AG04449 (cell line): ENCODE measurements at regions not wholly inside any gene's neighbourhood (a gene's known extent, or its start where the extent isn't known, plus 50 kb on each side); places are given as distances from the start of the nearest gene placed in this dataset.
"Not testable (repeated sequence)": the region's sequence is repeated elsewhere in the genome, so short reads cannot be mapped to it uniquely, and the experiment has no call there.

ENCODE experiments used
- CTCF ChIA-PET: fragments of 350-600 bp; formaldehyde crosslinking; extraction: SDS; loops from one replicate; lab custom pipeline; 2021; ENCODE audit warnings: antibody characterized with exemption; lab: Yijun Ruan, JAX
- POLR2A ChIA-PET: fragments of 400-600, 350-600 bp; formaldehyde crosslinking; extraction: SDS; loops from one replicate; lab custom pipeline; 2020; ENCODE audit warnings: antibody characterized with exemption, inconsistent platforms; lab: Yijun Ruan, JAX
- DNase-seq: peaks from one replicate; pipeline ENCODE4 v3.0.0-alpha.2; 2010; ENCODE audit warnings: low read depth, low spot score
- H3K4me3 ChIP-seq: 2 replicates; pipeline ENCODE4 v1.5.1; 2011; ENCODE audit warnings: low read depth, mild to moderate bottlenecking, control low read depth, low read length
- CTCF ChIP-seq: IDR thresholded peaks from one replicate; pipeline ENCODE4 v1.5.1; 2011; ENCODE audit warnings: mild to moderate bottlenecking, moderate library complexity, low read length, control low read depth, inconsistent platforms; ENCODE audit not compliant: insufficient read depth; ENCODE audit errors: missing control alignments

GRCh38 chr10:33035411-33035810, 77.4 kb upstream of the ITGB1 start:
- DNase-seq: no peak
- no peak for TF ChIP-seq CTCF
- no peak overlapping the region for H3K4me3 ChIP-seq
- CTCF ChIA-PET: interaction anchor here (1.0 kb wide), 1 partner anchor 158 kb away, joined by 3 read pairs; no protein-coding TSS in a partner anchor
- POLR2A ChIA-PET: no interaction called here

GRCh38 chr10:33034931-33035330, 76.9 kb upstream of the ITGB1 start:
- H3K4me3 ChIP-seq: no peak overlapping the region
- ChIA-PET POLR2A (no interaction called here), CTCF (interaction anchor here (1.0 kb wide), 1 partner anchor 159 kb away, joined by 3 read pairs; no protein-coding TSS in a partner anchor)
- no peak for TF ChIP-seq CTCF
- DNase-seq: no peak

GRCh38 chr10:33032654-33033151, 74.7 kb upstream of the ITGB1 start:
- CTCF ChIA-PET: interaction anchor here (0.7 to 1.5 kb wide), 4 partner anchors 10 to 655 kb away, joined by 3 read pairs; no protein-coding TSS in a partner anchor
- DNase-seq: no peak
- H3K4me3 ChIP-seq: no peak overlapping the region
- TF ChIP-seq CTCF: no peak
- POLR2A ChIA-PET: interaction anchor here (0.6 kb wide), 1 partner anchor 69 kb away, joined by 3 read pairs; no protein-coding TSS in a partner anchor

- no peak for DNase-seq
- CTCF ChIA-PET: interaction anchor here (0.7 to 1.5 kb wide), 3 partner anchors 10 to 654 kb away, joined by 3 read pairs; no protein-coding TSS in a partner anchor
- no peak overlapping the region for H3K4me3 ChIP-seq
- TF ChIP-seq CTCF: no peak
- POLR2A ChIA-PET: interaction anchor here (0.6 kb wide), 1 partner anchor 10 kb away, joined by 3 read pairs; no protein-coding TSS in a partner anchor
Measured at GRCh38 chr10:33031815-33032653, 74.0 kb upstream of the ITGB1 start.

GRCh38 chr10:33031171-33031570, 73.1 kb upstream of the ITGB1 start:
- ChIA-PET POLR2A (no interaction called here), CTCF (no interaction called here)
- no peak for DNase-seq
- no peak overlapping the region for H3K4me3 ChIP-seq
- TF ChIP-seq CTCF: no peak

GRCh38 chr10:33028515-33028914, 70.5 kb upstream of the ITGB1 start:
- DNase-seq, H3K4me3 ChIP-seq, POLR2A ChIA-PET: not testable (repeated sequence)
- CTCF ChIA-PET: interaction anchor here (1.1 kb wide), 1 partner anchor 20 kb away, joined by 3 read pairs; no protein-coding TSS in a partner anchor
